M059J (cell line): ENCODE measurements at regions not wholly inside any gene's neighbourhood (a gene's known extent, or its start where the extent isn't known, plus 50 kb on each side); places are given as distances from the start of the nearest gene placed in this dataset.
"Not testable (repeated sequence)": the region's sequence is repeated elsewhere in the genome, so short reads cannot be mapped to it uniquely, and the experiment has no call there.

ENCODE experiments used
- DNase-seq: peaks from one replicate; pipeline ENCODE4 v3.0.0-alpha.2; 2012; ENCODE audit warnings: low read depth

GRCh38 chr5:9858043-9858442 is 227.9 kb upstream of the TAS2R1 start:
- no peak for DNase-seq

DNA sequence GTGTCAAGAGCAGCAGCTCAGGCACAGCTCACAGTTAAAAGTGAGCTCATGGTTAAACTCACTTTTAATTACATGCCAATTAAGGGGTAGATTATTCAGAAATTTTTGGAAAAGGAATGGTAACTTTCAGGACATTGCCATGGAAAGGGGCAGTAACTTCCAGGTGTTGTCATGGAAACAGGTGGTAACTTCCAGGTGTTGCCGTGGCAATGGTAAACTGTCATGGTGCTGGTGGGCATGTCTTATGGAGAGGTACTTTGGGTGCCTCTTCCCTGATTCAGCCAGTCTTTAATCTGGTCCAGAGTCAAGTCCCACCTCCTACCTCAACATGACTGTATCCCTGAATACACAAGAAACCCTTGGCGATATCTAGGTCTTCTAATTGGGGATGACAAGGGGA is 223.2 kb upstream of the TAS2R1 start:
- DNase-seq, result no peak

DNA sequence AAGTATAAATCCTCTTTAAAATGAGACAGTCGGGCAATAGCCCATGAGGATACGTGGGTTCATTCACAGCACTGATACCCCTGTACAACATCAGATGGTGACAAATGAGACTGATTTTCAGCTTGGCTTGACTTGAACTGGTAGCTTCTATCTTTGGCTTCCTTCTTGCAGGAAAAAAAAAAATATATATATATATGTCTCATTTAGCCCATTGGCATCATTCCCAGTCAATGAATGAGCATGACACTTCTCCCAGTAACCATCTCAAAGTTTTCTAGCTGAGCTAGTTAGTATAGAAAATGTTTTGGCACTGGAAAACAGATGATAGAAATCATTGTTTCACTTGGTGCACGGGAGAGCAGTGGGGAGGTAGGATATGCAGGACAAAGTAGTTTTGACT is 222.5 kb upstream of the TAS2R1 start:
- no peak for DNase-seq

DNA sequence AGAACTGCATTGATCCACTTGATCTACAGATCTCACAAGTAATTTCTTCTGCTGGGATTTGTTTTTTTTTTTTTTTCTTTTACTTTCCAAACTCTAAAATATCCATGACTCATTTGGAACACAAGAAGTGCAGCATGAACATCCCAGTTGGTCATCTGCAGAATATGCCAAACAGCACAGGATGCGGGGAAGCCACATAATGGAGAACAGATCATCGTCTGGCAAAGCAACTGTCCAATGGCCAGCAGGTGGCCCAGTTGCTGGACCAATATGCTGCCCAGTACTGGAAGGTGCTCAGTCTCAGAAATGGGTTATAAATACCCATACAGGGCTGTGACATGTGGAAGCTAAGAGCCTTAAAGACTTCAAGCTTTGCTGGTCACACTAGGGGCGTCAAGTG is 221.3 kb upstream of the TAS2R1 start:
- DNase-seq, result peak; percentile 91

DNA sequence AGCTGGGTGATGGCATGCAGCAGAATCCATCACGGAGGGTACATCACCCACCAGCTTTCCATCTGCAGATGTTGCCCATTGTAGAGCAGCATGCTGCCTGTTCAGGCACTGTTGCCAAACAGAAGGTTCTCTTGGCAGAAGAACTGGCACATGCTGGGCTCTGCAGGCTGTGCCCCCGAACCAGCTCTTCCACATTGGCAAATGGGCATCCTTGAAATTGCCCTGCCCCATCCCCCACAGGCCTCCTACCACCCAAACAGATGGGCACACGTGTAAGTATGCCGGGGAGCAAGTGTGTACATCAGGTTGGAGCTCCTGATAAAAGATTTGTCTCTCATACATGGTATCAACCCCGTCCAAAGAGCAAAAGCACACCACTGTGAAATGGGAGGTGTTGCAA is 220.3 kb upstream of the TAS2R1 start:
- no peak for DNase-seq

DNA sequence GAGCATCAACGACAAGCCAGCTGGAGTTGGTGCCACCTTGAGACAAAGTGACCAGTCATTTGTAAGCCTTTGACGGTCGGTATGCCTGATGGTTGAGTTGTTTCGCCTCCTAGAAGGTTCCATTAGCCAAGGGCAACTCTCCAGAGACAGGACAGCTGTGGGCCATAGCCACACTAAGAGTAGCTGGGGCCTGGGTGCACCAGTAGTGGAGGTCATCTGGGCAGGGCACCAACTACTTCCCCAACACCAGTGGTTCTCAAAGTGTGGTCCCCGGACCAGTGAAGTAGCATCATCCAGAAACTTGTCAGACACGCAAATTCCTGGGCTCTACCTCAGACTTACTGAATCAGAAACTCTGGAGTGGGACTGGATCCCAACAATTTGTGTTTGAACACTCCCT is 217.5 kb upstream of the TAS2R1 start:
- DNase-seq, result no peak

GRCh38 chr5:9845185-9845584 is 215.0 kb upstream of the TAS2R1 start:
- DNase-seq, result no peak

- no peak for DNase-seq
These were observed 211.5 kb upstream of the TAS2R1 start for GRCh38 chr5:9841516-9842170.

DNA sequence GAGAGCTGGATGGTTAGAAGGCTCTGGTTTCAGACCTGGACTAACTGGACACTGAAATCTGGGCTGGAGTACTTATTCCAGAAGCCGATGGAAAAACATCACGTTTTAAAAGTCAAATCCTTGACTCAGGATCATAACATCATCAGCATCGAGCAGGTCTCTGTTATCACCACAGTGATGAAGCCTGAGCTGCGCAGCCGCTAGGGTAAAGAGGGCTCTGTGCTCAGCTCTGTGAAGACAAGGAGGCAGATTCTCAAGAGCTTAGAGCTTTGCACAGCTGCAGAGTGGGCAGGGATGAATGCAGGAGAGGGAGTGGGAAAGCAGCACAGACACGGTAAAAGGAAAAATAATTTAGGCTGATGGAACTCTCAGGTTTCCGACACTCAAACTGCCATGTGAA is 208.8 kb upstream of the TAS2R1 start:
- DNase-seq, result no peak

DNA sequence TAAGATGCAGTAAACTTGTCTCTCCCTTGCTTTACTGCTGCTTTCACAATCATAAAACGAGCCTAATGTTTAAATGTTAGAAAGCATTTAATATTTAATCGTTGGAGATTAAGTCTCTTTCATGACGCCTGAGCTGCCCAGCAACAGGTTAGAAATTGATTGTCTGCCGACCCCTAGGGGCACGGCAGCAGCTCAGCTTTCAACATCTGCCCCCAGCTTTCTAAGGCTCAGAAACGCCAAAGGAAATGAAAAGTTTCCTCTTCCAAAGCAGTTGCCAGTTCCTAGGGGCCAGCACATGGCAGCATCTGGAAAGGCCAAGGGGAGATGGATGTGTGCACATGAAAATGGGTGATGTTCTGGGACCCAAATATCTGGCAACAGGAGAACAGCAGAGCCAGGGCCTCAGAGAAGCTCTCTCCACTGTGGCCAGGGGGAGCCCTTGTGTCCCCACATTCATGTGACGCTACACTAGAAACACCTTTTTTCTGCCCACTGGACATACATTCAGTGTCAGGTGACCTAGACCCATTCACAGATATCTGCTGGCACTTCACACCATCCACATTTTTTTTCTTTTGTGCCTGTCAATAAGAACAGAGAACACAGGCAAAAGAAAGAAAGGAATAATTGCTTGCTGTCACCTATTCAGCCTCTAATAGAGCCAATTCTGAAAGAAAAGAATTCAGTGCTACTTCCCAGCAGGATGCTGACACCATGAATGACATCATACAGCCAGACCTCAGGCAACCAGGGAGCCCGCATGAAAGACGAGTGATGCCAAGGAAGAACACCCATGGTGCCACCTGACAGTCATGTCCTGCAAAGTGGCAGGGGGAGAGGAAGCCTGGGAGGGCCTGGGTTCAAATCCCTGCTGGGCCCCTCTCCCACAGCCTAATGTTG is 205.0 kb upstream of the TAS2R1 start:
- peak; percentile 23 for DNase-seq

GRCh38 chr5:9833871-9834270 is 203.7 kb upstream of the TAS2R1 start:
- no peak for DNase-seq

GRCh38 chr5:9832921-9833320 is 202.8 kb upstream of the TAS2R1 start:
- DNase-seq, result no peak

DNA sequence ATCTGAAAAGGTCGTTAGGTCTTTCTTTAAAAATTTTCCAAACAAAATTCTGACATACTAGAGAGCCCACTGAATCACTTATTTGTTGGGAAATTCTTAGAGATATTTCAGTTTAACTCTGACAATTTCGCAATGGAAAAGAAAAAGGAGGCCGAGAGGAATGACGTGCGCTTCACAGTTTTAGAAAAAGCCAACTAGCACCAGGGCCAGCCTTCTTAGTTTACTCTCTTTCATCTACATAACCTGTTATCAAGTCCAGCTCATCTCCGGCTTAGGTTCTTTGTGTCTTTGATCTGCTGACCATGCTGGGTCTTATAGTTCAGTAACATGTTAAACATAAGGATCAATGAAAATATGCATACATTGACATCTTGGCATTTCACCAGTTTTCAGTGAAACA is 201.7 kb upstream of the TAS2R1 start:
- no peak for DNase-seq

DNA sequence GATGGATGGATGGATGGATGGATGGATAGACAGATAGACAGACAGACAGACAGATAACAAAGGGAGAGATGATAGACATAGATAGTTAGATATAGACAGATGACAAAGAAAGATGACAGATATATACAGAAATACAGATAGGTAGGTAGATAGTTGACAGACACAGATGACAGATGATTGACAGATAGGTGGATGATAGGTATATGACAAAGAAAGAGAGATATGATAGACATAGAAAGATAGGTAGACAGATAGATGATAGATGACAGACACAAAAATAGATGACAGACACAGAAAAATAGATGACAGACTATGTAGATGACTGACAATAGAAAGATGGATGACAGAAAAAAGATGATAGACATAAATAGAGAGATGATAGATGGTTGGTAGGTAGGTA is 200.0 kb upstream of the TAS2R1 start:
- DNase-seq, result no peak

DNA sequence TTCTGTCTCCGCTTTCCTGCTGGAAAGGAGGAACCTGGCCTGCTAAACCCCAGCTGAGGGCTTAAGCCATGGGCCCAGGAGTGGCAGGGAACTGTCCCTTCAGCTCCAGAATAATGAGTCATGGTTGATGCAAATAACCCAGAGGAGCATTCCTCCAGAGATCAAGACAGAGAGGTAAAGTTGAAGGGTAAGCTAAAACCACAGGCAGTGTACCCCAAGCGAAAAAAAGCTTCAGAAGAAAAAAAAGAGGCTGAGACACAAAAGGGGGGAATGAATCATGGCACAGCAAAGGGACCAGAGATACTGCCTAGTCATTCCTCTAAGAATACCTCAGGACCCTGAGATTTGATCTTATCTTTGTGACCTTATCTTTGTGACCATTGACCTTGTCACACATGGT is 199.5 kb upstream of the TAS2R1 start:
- peak; percentile 65 for DNase-seq

DNA sequence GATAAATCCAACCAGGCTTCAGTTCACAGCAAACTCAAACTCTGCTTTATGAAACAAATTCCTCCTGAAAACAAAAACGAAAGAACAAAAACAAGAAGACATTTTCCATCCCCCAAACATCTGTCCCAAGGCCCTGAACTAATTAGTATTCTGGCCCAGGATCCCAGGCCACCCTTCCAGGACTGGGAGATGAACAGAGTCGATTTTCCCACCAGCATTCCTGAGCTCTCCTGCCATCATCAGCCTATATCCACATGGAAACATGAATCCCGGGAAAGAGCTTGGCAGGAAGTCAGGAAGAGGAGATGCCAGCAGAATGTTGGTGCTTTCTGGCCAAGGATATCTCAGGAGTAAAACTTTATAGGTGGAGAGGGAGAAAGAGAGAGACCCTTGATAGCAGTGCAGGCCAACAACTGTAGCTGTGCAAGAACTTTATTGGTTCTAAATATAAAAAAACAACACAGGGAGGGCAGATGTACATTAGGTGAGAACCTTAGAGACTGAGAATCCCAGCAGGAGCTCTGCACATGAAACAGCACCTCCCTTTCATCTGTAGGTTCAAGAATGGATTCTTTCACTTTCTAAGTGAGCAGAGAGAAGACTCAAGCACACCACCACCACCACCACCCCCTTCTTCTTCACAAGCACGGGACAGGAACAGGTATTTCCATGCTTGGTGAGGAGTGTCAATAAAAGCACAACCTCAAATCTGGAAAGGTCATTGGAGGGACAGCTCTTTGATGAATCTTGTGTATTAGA is 190.7 kb upstream of the TAS2R1 start:
- DNase-seq, result peak; percentile 16

DNA sequence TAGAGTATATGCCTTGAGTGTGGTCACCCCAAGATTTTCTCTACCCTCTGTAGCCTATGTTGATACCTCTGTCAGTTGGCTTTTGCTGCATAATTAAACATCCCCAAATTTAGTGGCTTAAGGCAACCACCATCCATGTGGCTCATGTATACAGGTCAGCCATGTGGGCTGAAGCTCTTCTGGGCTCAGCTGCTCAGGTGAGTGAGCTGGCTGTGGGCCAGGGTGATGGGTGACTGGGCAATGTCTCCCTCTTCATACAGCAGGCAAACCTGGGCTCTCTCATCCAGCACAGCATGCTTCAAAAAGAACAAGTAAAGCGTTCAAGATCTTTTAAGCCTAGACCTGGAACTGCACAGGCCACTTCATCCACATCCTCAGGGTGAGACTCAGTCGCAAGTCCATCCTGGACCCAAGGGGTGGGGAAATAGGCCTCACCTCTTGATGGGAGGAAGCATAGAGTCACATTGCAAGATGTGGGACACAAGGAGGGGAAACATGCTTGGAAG is 188.2 kb upstream of the TAS2R1 start:
- no peak for DNase-seq

GRCh38 chr5:9817819-9818218 is 187.7 kb upstream of the TAS2R1 start:
- DNase-seq, result no peak

DNA sequence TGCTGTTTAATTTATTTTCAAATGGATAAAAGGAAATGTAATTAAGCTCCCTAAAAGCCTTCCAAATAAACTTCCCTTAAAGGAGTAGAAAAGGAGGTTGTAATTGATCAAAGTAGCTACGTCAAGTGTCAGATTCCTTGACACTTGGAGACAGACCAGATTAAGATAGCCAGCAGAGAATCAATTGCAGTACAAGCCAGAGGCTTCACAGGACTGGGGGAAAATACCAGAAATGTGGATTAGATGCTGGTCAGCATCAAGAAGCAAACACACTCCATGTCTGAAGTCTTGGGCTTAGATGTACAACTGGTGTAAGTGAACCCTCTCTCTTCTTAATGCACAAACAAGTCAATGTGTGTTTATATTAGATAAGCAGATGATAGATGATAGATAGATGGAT is 184.9 kb upstream of the TAS2R1 start:
- no peak for DNase-seq

DNA sequence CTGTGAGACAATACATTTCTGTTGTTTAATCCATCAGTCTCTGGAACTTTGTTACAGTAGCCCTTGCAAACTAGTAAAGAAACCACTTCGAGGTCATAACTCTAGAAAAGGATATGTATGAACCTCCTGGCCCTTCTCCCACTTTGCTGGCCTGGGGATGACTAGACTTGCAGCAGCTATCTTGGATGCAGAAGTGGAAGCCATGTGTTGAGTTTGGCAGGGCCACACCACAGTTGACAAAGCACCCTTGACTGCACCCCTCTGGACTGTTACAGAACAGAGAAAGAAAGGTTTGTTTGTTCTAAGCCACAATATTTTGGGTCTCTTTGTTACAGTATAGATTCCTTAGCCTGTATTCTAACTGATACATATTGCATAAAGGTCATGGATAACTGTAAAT is 183.2 kb upstream of the TAS2R1 start:
- no peak for DNase-seq

DNA sequence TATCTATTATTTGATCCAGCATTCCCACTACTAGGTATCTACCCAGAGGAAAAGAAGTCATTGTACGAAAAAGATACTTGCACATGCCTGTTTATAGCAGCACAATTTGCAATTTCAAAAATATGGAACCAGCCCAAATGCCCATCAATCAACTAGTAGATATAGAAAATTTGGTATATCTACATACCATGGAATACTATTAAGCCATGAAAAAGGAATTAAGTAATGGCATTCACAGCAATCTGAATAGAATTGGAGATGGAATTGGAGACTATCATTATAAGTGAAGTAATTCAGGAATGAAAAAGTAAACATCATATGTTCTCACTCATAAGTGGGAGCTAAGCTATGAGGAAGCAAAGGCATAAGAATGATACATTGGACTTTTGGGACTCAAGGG is 177.2 kb upstream of the TAS2R1 start:
- not testable (repeated sequence) for DNase-seq

DNA sequence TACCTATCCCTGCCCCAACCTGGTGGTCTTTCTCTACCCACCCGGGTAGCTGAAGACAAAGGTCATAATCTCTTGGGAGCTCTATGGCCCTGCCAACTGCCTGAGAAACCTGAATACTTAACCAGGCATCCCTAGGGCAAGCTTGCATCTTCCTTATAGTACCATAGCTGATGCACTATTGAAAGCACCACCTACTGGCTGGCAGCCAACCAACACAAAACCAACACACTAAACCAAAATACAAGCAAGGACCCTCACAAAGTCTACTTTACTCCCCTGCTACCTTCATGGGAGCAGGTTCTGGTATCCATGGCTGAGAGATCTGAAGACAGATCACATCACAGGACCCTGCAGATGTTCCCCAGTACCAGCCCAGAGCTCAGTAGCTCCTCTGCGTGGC is 171.8 kb upstream of the TAS2R1 start:
- no peak for DNase-seq

GRCh38 chr5:9799606-9800005 is 169.5 kb upstream of the TAS2R1 start:
- no peak for DNase-seq
